NCI-H1694 (cell line): ENCODE measurements at regions not wholly inside any gene's neighbourhood (a gene's known extent, or its start where the extent isn't known, plus 50 kb on each side); places are given as distances from the start of the nearest gene placed in this dataset.

ENCODE experiments used
- DNase-seq: peaks from one replicate; lab custom pipeline; 2025; lab: John Stamatoyannopoulos, UW

DNA sequence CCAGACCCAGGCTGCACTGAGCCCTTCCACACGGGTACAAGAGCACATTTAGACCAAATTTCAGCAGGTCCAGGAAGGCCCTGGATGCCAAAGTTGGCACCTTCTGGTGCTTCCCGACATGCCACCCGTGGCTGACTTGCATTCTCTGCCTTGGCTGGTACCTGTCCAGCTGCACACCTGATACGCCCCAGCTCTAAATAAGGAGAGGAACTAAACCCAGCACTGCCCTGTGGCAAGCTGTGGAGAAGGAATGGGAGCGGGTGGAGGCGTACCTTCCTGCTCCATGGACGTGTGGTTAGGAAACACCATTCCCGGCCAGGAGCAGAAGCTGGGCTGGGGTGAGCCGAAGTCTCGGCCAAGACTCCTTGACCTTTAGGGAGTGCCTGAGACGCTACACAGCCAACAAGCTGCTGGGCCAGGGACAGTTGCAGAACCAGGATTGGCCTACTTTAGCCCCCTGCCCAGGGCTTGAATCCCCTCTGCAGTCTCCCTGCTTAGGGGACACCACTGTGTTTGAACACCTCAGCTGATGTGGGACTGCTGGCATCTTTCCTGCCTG lies 86.5 kb upstream of the TAF1B start:
- no peak for DNase-seq

DNA sequence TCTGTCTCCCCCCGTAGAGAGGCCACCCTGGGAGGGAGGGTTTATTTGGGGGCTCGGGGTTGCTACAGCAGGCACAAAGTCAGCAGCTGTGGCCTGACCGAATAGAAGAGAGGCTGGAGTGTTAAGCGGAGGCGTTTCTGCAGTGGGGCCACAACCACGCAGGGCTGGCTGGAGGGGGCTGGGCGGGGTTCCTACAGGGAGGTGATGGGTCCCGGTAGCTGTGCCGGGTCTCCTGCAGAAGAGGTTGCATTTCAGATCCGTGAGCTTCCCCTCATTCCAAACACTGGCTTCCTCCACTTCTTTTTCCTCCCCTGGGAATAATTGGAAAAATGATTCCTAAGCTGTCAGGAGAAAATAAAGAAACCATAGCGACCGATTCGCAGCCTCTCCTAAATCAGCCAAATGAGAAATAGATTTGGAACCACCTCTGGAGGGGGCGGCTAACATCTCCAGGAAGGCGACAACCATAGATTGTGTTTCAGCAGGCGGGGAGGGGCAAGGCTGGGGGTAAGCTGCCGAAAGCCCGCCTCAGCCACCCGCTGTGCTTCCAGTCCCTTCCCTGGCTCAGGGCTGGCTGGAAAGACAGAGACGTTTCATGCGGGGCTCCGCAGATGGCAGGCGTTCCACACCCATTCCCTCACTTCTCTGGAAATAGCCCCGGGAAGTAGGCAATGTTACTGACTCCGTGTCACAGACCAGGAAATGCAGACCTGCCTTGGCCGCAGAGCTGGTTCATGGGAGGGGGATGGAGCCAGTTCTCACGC lies 85.6 kb upstream of the TAF1B start:
- no peak for DNase-seq

DNA sequence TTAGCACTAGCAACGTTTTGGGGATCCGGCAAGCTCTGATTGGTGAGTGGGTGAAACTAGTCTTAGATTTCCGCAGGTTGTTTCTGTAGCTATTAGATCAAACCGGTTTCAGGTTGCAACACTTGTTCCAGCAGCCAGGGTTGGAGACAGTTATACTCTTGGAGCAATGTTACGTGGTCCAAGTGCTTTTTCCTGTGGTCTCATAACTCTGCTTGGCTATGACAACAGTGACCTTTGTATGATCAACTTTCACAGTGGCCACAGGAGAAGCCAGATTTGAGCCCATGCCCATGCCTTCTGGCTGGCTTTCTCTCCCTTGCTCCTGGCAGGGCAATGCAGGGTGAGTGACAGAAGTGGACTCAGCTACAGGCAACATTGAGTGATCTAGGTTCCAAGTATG lies 84.5 kb upstream of the TAF1B start:
- no peak for DNase-seq

DNA sequence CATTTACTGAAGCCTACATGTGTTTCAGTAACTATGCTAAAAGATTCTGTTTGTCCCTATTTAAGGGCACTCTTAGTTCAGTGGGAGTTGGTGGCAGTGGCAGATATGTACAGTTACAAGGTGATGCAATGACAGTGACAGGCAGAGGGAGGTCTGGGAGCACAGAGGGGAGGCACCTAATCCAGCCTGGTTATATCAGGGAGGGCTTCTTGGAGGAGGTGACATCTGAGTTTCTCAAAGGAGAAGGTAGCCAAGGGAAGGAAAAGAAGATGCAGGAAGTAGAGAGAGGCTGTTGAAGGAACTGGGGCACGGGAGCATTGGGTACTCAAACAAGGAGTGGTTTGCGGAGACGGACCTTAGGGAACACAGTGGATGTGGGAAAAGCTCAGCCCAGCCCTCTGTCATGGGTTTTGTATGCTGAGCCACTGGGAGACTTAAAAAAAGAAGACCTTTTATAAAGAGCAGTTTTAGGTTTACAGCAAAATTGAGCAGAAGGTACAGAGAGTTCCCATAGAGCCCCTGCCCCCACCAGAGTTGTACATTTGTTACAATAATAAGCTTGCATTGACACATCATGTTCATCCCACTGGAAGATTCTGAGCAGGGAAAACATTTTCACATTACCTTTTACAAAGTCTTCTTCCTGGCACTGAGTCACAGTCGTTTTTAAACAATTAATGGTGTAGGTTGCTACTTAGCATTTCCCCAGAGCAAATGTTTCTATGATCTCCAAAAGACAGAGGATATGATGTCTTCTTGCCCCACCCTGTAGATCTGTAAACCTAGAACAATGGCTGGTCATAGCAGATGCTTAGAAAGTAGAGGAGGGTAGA lies 83.0 kb upstream of the TAF1B start:
- DNase-seq, result no peak

DNA sequence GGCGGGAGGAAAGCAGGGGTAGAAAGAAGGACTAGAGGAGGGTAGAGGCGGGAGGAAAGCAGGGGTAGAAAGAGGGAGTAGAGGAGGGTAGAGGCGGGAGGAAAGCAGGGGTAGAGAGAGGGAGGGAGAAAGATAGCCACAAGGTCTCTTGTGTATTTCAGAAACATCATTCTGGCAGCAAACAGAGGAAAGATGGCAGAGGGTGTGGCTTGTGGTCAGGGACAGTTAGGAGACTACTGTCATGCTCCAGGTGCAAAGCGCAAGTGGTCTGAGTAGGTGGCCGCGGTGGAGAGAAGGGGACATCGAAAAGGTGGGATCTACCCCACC lies 82.4 kb upstream of the TAF1B start:
- no peak for DNase-seq

DNA sequence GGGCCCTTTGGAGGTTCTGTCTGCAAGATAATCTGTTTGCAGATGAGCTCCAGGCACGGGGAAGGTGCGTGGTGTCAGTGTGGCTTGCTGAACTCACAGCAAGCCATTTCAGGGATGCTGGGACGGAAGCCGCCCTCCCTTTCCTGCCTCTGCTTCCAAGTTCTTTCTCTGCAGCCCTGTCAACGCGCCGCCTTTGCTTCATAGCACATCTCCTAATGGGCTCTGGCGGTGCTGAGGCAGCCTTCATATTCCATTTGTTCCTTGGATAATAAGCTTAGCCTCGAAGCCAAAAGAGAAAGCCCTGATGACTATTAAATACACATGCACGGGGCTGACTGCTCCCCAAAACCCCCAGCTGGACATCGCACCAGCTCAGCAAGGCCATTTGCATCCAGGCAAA lies 81.7 kb upstream of the TAF1B start:
- DNase-seq, result no peak

DNA sequence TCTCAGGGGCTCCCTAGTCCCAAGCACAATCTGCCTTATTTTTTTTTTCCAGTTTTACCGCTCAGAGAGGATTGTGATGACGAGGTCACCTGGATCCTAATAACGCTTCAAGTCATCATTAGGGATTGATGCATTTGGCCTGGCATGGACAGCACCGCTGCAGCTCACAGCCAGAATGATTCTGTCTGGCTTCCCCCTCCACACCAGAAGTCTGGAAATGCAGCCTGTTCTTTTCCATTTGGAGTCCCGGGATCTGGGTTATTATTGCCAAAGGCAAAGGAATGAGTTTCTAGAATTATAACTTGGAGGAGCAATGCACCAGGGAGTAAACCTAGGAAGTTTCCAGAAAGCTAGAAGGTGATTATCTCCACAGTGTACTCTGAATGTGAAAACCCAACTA lies 81.1 kb upstream of the TAF1B start:
- no peak for DNase-seq

DNA sequence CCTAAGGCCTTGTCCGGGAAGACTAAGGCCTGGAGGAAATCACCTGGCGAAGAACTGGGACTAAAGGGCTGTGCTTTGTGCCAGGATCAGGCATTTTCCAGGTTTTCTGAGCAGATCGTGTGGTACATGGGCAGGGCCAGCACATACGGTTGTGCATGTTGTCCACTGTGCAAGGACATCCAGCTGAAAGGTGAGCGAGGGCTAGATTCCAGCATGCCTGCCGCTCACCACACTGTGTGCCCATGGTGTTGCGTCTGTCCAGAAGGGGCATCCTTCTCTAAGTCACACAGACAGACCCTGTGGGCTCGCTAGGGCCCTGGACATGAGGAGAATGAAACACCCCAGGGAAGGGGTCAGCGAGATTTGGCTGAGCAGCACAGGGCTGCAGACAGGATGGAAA lies 80.3 kb upstream of the TAF1B start:
- DNase-seq, result no peak

DNA sequence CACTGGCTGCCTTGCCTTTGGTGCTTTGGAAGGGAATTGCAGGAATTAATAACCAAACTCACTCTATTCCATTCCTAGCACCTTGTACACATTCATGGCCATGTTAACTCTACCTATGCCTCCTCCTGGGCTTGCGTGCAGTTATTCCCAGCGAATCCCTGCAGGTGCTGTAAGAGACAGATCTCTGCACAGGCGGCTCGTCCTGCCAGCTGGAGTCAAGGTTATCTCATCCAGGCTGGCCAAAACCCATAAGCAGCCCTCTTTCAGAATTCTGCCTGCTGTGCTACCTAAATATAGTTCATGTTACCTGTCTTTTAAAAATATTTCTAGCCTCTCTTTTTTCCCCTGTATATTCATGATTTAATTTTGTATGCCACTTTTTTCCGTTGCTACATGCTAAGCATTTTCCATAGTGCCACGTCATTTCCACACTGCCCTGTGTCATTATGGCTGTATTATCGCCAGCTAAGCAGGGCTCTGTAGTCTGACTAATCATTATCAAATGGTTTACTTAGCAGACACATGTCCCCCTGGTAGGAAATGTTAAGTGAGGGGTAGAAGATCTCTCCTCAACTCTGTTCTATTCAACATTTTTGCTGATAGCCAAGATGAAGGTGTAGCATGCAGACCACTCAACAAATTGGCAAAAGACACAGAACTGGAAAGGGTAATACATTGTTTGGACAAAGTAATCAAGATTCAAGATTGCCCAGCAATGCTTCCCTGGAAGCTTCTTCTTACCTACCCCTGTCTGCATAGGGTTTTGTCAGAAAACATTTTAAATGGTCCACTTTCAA lies 79.7 kb upstream of the TAF1B start:
- no peak for DNase-seq

DNA sequence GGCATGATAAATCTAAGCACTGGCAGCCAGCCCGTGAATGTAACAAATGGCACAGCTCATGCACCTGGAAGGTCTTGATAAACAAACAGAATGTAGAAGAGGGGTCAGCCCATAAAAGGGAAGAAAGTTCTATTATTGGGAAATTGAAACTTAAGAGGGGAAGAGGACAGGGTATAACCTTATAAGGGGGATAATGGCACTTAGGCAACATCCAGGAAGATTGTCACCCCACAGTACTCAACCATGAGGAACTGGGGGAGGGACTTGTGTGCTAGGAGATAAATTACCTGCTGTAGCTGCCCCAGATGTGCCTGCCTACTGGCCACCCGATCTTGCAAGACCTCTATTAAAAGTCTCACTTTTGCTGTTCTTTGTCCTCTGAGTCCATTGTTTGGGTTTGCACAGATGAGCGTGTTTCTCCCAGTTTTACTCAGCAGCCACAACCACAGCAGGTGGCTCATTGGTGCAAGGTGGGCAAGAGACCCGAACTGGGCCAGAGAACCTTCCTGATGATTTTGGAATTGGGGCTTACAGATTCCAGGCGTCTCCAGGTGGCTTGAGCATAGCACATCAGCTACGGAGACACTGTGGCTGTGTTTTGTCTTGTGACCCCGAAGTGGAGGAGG lies 79.0 kb upstream of the TAF1B start:
- no peak for DNase-seq

DNA sequence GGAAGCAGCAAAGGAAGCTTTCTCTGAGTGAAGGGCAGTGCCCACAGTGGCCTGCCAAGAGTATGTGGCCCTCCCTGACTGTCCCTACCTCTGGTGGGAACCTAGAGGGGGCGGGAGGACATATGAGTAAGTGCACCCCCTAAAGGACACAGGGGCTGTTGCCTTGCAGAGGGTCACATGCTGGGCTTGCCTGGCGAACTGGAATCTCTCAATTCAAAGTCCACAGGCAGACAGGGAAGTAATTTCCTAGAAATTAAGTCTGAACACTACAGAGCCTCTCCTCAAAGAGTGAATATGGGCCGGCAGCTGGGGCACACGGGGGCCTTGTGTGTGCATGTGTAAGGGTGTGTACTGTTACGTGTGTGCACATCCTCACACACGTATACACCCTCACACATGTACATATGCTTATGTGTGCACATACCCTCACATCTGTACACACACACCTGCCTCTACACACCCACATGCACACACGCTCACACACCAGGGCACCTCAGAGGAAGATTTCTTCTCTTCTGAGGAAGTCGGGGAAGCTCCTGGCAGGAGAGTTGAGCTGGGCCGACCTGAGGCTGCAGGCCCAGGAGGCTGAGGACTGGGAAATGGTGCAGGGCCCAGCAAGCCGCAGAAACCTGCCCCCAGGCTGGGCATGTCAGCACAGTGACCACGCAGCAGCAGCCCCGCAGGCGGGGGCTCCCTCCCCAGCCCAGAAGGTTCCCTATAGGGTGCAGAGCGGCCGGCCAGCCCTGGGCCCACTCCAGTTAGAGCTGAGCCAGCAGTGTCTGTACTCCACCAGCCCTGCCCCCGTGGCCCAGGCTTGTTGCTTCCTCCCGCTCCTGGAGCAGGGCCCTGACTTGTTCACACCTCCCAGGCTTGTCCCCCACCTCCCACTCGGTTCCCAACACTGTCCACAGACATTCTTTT lies 77.4 kb upstream of the TAF1B start:
- no peak for DNase-seq

DNA sequence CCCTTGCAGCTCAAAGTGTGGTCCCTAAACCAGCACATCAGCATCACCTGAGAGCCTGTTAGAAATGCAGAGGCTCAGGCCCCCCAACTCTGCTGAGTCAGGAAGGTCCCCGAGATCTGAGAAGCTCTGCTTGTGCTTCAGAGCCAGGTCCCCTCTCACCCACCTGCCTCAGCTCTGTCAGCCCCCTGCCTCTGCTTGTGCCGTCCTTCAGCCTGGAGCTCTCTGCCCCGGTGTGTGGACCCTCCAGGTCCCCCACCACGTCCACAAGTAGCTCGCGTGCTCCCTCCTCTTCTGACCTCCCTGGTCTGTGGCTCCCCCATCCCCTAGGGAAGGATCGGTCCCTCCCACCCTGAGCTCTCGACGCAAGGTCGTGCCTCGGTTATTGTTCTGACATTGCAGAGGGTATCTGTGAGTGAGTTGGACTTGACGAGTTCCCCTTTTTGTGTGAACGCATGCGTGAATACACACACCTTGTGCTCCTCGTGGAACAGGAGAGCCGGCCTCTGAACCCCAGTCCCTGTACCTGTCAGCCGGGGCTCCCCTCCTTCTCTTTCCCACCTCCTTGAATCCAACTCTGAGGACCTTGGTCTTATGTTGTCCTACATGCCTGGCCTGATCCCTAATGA lies 75.5 kb upstream of the TAF1B start:
- no peak for DNase-seq

DNA sequence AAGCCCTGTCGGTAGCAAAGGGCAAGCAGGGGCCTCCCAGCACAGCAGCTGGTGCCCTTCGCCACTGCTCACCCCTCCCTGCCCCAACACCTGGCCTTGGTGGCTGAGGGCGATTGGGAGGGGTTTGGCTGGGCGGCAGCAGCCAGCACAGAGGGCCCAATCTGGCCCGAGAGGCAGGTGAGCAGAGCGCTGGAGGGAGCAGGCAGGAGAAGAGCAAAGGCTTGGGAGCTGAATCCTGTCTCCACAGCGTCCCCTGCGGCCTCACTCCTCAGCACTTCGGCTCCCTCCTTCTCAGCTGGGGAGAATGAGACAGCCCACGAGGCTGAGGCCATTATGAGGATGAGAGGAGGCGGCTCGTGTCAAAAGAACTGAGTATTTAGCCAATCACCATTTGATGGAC lies 74.9 kb upstream of the TAF1B start:
- DNase-seq, result peak; percentile 23

DNA sequence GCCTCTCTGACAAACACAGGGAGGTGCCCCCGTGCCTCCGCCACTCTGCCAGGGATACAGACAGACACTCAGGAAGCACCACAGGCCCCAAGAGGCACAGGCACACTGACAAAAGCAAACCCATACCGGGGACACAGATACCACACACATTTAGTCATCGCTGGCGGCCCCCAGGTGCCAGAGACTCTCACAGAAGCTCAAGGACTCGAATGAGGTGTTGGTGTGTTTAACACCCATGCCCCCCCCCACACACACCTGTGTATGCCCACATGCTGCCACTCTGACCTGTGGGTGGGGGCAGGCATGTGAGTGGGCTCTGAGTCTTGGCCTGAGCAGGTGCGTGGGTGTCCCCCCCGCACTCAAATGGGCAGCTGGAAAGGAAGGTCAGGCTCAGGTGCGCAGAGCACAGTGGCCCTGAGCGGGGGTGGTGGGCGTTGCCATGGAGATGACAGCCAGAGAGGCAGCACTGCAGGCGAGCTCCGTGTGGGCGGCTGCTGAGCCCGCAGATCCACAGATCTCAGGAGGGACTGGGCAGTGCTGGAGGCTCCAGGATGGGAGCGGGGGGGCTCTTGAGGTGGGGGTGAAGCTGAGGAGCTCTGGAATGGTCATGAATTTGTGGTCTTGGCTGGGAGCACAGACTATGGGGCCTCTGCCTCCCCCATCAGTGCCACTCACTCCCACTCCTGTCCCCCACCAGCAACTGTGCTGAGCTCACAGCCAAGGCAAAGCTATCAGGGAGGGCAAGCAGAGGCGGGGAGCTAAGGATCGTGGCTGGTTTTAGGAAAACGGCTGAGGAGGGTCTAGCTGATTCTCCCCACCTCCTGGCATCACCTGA lies 73.9 kb upstream of the TAF1B start:
- no peak for DNase-seq

DNA sequence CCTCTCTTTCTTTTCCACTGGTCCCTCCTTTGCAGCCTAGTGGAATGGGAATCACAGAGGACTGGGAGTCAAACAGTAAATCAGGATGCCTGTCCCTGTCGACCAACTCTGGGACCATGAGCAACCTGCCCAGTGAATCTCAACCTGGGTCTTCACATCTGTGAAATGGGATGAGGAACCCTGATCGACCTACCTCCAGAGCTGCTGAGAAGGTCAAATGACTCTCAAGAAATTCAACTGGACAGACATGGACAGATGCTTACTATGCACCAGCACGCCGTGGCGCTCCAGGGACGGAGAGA lies 73.3 kb upstream of the TAF1B start:
- DNase-seq, result no peak

DNA sequence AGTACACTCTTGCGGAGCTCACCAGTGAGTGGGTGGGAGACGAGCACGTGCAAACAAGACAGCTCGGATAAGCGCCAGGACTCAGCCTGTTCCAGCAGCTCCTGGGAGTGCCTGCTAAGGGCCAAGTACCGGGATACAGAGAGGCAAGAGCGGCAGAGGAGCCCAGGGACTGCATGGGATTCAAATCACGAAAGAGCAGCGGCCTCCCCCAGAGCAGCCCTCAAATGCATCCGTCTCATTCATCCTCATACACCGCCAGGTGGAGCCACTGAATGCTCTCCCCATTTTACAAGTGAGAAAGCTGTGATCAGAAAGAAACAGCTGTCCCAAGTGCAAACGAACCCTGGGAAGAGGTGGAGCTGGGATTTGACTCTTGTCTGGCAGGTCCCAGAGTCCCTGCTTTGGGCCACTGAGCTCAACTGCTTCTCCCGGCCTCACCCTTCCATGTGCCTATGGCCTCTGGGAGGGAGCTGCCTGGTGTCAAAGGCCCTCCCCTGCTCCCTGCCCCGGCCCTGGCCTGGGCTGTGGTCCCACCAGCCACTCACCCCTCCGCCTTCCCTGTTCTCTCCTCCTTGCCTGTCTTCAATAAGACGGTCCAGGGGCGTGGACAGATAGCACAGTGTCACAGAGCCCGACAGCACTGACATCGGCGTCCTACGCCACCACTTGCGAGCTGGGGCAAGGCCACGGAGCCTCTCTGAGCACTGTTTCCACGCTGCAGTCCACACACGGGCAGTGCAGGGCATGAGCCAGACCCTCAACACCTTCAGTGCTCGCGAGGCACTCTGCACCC lies 72.8 kb upstream of the TAF1B start:
- peak; percentile 95 for DNase-seq

DNA sequence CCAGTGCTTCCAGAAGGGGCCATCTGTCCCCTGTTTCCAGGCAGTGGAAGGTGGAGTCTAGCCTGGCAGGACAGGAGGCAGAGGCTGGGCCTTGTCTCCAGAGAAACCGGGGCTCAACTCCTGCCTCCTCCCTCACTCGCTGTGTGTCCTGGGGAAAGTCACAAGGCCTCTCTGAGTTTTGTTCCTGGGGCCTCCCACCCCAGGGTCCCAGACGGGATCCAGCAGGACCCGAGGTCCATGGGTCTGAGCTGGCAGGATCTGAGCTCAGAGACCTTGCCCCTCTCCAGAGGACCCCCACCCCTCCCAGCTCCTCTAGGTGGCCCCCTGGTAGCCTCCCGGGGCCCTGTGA lies 72.2 kb upstream of the TAF1B start:
- DNase-seq, result no peak

DNA sequence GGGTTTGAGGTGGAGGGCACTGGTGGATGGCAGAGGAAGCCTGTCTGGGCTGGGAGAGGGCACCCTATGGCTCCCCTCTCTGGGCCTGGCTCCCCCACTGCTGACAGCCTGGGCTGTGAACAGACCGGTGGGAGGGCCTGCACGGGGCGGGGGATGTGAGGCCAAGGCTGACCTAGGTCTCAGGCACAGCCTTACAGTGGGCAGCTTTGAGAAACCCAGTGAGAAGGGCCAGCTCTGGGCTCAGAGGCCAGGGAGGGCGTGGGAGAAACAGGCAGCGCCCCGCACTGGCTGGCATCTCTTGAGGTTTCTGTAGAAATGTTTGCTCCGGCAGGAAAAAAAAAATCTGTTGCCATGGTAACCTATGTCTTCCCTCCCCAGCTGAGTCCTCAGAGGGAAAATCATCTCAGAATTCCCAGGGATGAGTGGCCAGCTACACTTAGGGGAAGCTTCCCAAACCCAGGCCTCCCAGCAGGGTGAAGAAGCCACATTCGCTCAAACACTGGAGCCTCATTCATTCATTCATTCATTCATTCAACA lies 71.7 kb upstream of the TAF1B start:
- peak; percentile 77 for DNase-seq
